K562 (cell line): ENCODE measurements at regions not wholly inside any gene's neighbourhood (a gene's known extent, or its start where the extent isn't known, plus 50 kb on each side); places are given as distances from the start of the nearest gene placed in this dataset.

ENCODE experiments used
- ATAC-seq: fragments of 200-7000 bp; cut with Tn5 transposase; 3 replicates; pipeline ENCODE4 v1.9.1; 2020; ENCODE audit warnings: moderate library complexity
- BruUV-seq: library from RNA; stranded (reverse); fragments of 400-500 nt; replicated peaks from 2 replicates; lab custom pipeline; 2021; lab: Mats Ljungman, UMichigan
- CTCF ChIA-PET: fragments of 300-600 bp; formaldehyde crosslinking; extraction: SDS; loops from one replicate; lab custom pipeline; 2021; ENCODE audit warnings: low intra/inter-chr PET ratio; lab: Yijun Ruan, JAX
- POLR2A ChIA-PET: fragments of 300-600, 350-650 bp; sonication (Branson Sonifier 250); formaldehyde crosslinking; extraction: SDS; loops from one replicate; lab custom pipeline; 2021; ENCODE audit warnings: antibody characterized with exemption, inconsistent platforms; lab: Yijun Ruan, JAX
- DNase-seq, 4 experiments: peaks; one replicate each; pipeline versions ENCODE4 v3.0.0 to v3.0.0-alpha.2; 2011 to 2018; ENCODE audit warnings: low spot score in 3 of 4, mixed read lengths in 3 of 4; ENCODE audit errors: extremely low read depth in 1 of 4
- FAIRE-seq: peaks from 2 replicates; lab custom pipeline; 2011; peaks lifted over from hg19 to GRCh38; lab: Jason Lieb, UNC
- H2AFZ ChIP-seq: 2 replicates; pipeline ENCODE4 v1.6.0; 2011; ENCODE audit warnings: low read depth, low read length, control low read depth, inconsistent platforms
- H3K27ac ChIP-seq: fragments of 200-600 bp; 3 replicates; pipeline ENCODE4 v1.8.0; 2011; ENCODE audit warnings: low read depth, mild to moderate bottlenecking, control low read depth, inconsistent platforms, low read length, moderate library complexity, mixed read lengths; ENCODE audit errors: extremely low read depth
- H3K27me3 ChIP-seq, 2 experiments: fragments of 300-600 bp in 1 of 2; 2 replicates in 1 of 2; 3 replicates in 1 of 2; pipeline versions ENCODE4 v1.6.0 to v1.8.0; 2011; ENCODE audit warnings: inconsistent platforms in 2 of 2, low read length in 2 of 2, mild to moderate bottlenecking in 1 of 2, mixed read lengths in 1 of 2, moderate library complexity in 1 of 2; ENCODE audit not compliant: control insufficient read depth in 2 of 2, insufficient read depth in 2 of 2
- H3K36me3 ChIP-seq: fragments of 300-600 bp; 3 replicates; pipeline ENCODE4 v1.8.0; 2011; ENCODE audit warnings: mild to moderate bottlenecking, low read length, inconsistent platforms; ENCODE audit not compliant: control insufficient read depth, insufficient read depth
- H3K4me1 ChIP-seq, 2 experiments: fragments of 200-600 bp in 1 of 2; replicated peaks in 1 of 2; 2 replicates in 1 of 2; 3 replicates in 1 of 2; pipeline versions ENCODE4 v1.5.1 to v1.8.0; 2011; ENCODE audit warnings: inconsistent platforms in 2 of 2, low read length in 2 of 2, mild to moderate bottlenecking in 1 of 2, mixed read lengths in 1 of 2, moderate library complexity in 1 of 2; ENCODE audit not compliant: control insufficient read depth in 2 of 2, insufficient read depth in 2 of 2
- H3K4me2 ChIP-seq: 2 replicates; pipeline ENCODE4 v1.6.1; 2011; ENCODE audit warnings: low read length, control low read depth, inconsistent platforms, mixed read lengths; ENCODE audit not compliant: insufficient read depth
- H3K4me3 ChIP-seq: fragments of 200-600 bp; sonication (generic), shearing (Covaris generic); 2 replicates; pipeline ENCODE4 v1.5.1; 2016; ENCODE audit warnings: control low read depth, inconsistent platforms
- H3K79me2 ChIP-seq: fragments of 200-600 bp; 3 replicates; pipeline ENCODE4 v1.8.0; 2011; ENCODE audit warnings: low read length, inconsistent platforms; ENCODE audit not compliant: control insufficient read depth, insufficient read depth
- H3K9ac ChIP-seq, 2 experiments: 2 replicates each; pipeline versions ENCODE4 v1.6.0 to v1.6.1; 2011; ENCODE audit warnings: low read depth in 2 of 2, low read length in 2 of 2, control low read depth in 1 of 2, inconsistent platforms in 1 of 2, mild to moderate bottlenecking in 1 of 2, mixed read lengths in 1 of 2; ENCODE audit not compliant: insufficient read depth in 1 of 2
- H3K9me1 ChIP-seq: one replicate; pipeline ENCODE4 v1.6.0; 2011; ENCODE audit warnings: inconsistent platforms, mild to moderate bottlenecking, low read length, moderate library complexity; ENCODE audit not compliant: control insufficient read depth, insufficient read depth
- H3K9me3 ChIP-seq: replicated peaks from 2 replicates; pipeline ENCODE4 v1.5.1; 2011; ENCODE audit warnings: low read depth, low read length, inconsistent platforms; ENCODE audit not compliant: control insufficient read depth, insufficient read depth
- H4K20me1 ChIP-seq: replicated peaks from 2 replicates; pipeline ENCODE4 v1.6.1; 2011; ENCODE audit warnings: low read length, inconsistent platforms, mixed read lengths; ENCODE audit not compliant: control insufficient read depth, insufficient read depth
- GTF2E2 ChIP-seq: fragments of 200-800 bp; sonication (Bioruptor generic); IDR thresholded peaks from 2 replicates; pipeline ENCODE4 v1.6.1; 2016; ENCODE audit warnings: missing genetic modification characterization, missing compliant biosample characterization
- MEF2A ChIP-seq: IDR thresholded peaks from 2 replicates; pipeline ENCODE4 v1.6.1; 2011; ENCODE audit warnings: low read depth, mild to moderate bottlenecking, low read length, moderate library complexity; ENCODE audit not compliant: control insufficient read depth
- POLR2G ChIP-seq: fragments of 200-400 bp; formaldehyde crosslinking; IDR thresholded peaks from 2 replicates; pipeline ENCODE4 v1.6.1; 2017; ENCODE audit warnings: low read depth, mild to moderate bottlenecking, antibody characterized with exemption, low read length, moderate library complexity
- SMARCB1 ChIP-seq: IDR thresholded peaks from 2 replicates; pipeline ENCODE4 v1.6.1; 2011; ENCODE audit warnings: improper control_type of control experiment, low read depth; ENCODE audit not compliant: insufficient read length
- THRB ChIP-seq: fragments of 450-650 bp; formaldehyde crosslinking; conservative IDR thresholded peaks from 2 replicates; pipeline ENCODE4 v1.4.0; 2022; ENCODE audit warnings: mild to moderate bottlenecking, missing genetic modification characterization
- ZNF408 ChIP-seq: fragments of 250-450 bp; sonication (Bioruptor Pico); IDR thresholded peaks from 2 replicates; pipeline ENCODE4 v1.4.0; 2020; ENCODE audit warnings: low read depth, mild to moderate bottlenecking, moderate library complexity
- WGBS: fragments of 100-300 bp; shearing (Covaris generic); methylation state at CpG from one replicate; pipeline ENCODE4 v1.1.6; 2016; ENCODE audit warnings: low coverage, mixed read lengths; ENCODE audit not compliant: insufficient coverage; ENCODE audit errors: missing lambda C conversion rate; 5-methylcytosine and 5-hydroxymethylcytosine counted together
- in situ Hi-C: fragments of 300-500 bp; cut with MboI; formaldehyde crosslinking; loops from 4 replicates; pipeline ENCODE4 v1.15.0; 2018; ENCODE audit warnings: inconsistent platforms, mixed read lengths
- intact Hi-C: fragments of 100-400 bp; cut with micrococcal nuclease; formaldehyde crosslinking; loops from 2 replicates; pipeline ENCODE4 v1.14.2; 2022
- TF ChIP-seq, protein P1 (sequence below): fragments of 450-650 bp; IDR thresholded peaks from 2 replicates; pipeline ENCODE4 v1.6.1; 2016; ENCODE audit warnings: borderline replicate concordance
- TF ChIP-seq, protein P2 (sequence below): fragments of 250-450 bp; sonication (Bioruptor Pico); IDR thresholded peaks from 2 replicates; pipeline ENCODE4 v1.8.0; 2022; ENCODE audit warnings: moderate library complexity, mild to moderate bottlenecking, inconsistent platforms
- TF ChIP-seq, protein P3 (sequence below): fragments of 250-450 bp; sonication (Bioruptor Pico); IDR thresholded peaks from 2 replicates; pipeline ENCODE4 v1.5.0; 2020; ENCODE audit warnings: mild to moderate bottlenecking
- TF ChIP-seq, protein P4 (sequence below): fragments of 450-650 bp; conservative IDR thresholded peaks from 2 replicates; pipeline ENCODE4 v1.6.1; 2016; ENCODE audit warnings: missing genetic modification characterization, low read depth, mild to moderate bottlenecking, missing compliant biosample characterization, moderate library complexity

- WGBS = 3% methylated on average over 2 of the region's 2 CpGs
- TF ChIP-seq, protein P1, sequence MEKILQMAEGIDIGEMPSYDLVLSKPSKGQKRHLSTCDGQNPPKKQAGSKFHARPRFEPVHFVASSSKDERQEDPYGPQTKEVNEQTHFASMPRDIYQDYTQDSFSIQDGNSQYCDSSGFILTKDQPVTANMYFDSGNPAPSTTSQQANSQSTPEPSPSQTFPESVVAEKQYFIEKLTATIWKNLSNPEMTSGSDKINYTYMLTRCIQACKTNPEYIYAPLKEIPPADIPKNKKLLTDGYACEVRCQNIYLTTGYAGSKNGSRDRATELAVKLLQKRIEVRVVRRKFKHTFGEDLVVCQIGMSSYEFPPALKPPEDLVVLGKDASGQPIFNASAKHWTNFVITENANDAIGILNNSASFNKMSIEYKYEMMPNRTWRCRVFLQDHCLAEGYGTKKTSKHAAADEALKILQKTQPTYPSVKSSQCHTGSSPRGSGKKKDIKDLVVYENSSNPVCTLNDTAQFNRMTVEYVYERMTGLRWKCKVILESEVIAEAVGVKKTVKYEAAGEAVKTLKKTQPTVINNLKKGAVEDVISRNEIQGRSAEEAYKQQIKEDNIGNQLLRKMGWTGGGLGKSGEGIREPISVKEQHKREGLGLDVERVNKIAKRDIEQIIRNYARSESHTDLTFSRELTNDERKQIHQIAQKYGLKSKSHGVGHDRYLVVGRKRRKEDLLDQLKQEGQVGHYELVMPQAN = no peak
- no peak for TF ChIP-seq POLR2G
- POLR2A ChIA-PET = no interaction called here
- in situ Hi-C loops = no loop called here
- Histone ChIP-seq H3K4me3 (no peak overlapping the region), H3K27me3 (no peaks in the 10 kb centered on the region), H3K9ac (no peak overlapping the region), H3K79me2 (no peaks in the 10 kb centered on the region), H3K4me1 (no peaks in the 10 kb centered on the region), H3K4me2 (no peak overlapping the region), H3K9me1 (no peaks in the 10 kb centered on the region), H4K20me1 (no peaks in the 10 kb centered on the region), H2AFZ (no peak overlapping the region), H3K36me3 (no peaks in the 10 kb centered on the region), H3K27ac (no peak overlapping the region), H3K9me3 (no peaks in the 10 kb centered on the region; the same call in 1 of the 2 replicates)
- DNase-seq (no peak), FAIRE-seq (no peak), ATAC-seq (no peak)
- intact Hi-C loops = no loop called here
- BruUV-seq = no TSS peak
- CTCF ChIA-PET = no interaction called here
These were observed 315.9 kb downstream of the ZIC4 start for GRCh38 chr3:147090461-147090860.

DNA sequence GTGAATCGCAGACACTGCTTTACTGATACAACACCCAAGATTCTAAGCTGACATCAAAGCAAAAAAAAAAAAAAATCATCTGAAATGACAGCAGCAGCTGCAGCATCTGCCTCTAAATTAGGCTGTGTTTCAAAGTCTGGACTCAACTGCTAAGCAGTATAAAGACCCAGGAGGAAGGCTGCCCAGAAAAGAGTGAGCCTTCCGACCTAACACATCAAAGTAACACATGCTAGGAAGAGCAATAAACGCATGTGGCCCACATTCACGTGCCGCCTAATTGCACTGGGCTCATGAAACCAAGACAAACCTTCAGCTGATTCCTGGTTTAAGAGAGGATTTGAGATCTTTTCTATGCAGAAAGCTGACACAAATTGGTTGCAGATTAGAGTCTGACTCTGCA is 317.1 kb downstream of the ZIC4 start:
- no peaks in the 10 kb centered on the region for H4K20me1 ChIP-seq
- 0% methylated on average over 5 of the region's 5 CpGs for WGBS
- no peak overlapping the region for H2AFZ ChIP-seq
- no peaks in the 10 kb centered on the region for H3K9me1 ChIP-seq
- no peaks in the 10 kb centered on the region for H3K36me3 ChIP-seq
- no peak overlapping the region for H3K9ac ChIP-seq
- no peak overlapping the region for H3K4me2 ChIP-seq
- ChIA-PET CTCF (no interaction called here), POLR2A (no interaction called here)
- DNase-seq (no peak), FAIRE-seq (no peak), ATAC-seq (no peak)
- no peaks in the 10 kb centered on the region for H3K79me2 ChIP-seq
- intact Hi-C loops = no loop called here
- in situ Hi-C loops = no loop called here
- no peaks in the 10 kb centered on the region; the same call in 1 of the 2 replicates for H3K9me3 ChIP-seq
- H3K4me1 ChIP-seq = no peaks in the 10 kb centered on the region
- no peaks in the 10 kb centered on the region for H3K27me3 ChIP-seq
- H3K4me3 ChIP-seq = no peak overlapping the region
- H3K27ac ChIP-seq = no peak overlapping the region
- BruUV-seq = no TSS peak
- no peak for TF ChIP-seq MEF2A
- TF ChIP-seq SMARCB1 = no peak
- no peak for TF ChIP-seq GTF2E2
- TF ChIP-seq, protein P2, sequence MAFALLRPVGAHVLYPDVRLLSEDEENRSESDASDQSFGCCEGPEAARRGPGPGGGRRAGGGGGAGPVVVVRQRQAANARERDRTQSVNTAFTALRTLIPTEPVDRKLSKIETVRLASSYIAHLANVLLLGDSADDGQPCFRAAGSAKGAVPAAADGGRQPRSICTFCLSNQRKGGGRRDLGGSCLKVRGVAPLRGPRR (CRISPR knock-in tag) = no peak
- no peak for TF ChIP-seq THRB
- TF ChIP-seq, protein P3, sequence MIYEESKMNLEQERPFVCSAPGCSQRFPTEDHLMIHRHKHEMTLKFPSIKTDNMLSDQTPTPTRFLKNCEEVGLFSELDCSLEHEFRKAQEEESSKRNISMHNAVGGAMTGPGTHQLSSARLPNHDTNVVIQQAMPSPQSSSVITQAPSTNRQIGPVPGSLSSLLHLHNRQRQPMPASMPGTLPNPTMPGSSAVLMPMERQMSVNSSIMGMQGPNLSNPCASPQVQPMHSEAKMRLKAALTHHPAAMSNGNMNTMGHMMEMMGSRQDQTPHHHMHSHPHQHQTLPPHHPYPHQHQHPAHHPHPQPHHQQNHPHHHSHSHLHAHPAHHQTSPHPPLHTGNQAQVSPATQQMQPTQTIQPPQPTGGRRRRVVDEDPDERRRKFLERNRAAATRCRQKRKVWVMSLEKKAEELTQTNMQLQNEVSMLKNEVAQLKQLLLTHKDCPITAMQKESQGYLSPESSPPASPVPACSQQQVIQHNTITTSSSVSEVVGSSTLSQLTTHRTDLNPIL (CRISPR knock-in tag) = no peak
- TF ChIP-seq ZNF408 (CRISPR knock-in tag) = no peak
- TF ChIP-seq, protein P4, sequence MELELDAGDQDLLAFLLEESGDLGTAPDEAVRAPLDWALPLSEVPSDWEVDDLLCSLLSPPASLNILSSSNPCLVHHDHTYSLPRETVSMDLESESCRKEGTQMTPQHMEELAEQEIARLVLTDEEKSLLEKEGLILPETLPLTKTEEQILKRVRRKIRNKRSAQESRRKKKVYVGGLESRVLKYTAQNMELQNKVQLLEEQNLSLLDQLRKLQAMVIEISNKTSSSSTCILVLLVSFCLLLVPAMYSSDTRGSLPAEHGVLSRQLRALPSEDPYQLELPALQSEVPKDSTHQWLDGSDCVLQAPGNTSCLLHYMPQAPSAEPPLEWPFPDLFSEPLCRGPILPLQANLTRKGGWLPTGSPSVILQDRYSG (tag) = no peak
